NT2/D1 (cell line): ENCODE measurements at regions not wholly inside any gene's neighbourhood (a gene's known extent, or its start where the extent isn't known, plus 50 kb on each side); places are given as distances from the start of the nearest gene placed in this dataset.

ENCODE experiments used
- DNase-seq: peaks from one replicate; pipeline ENCODE4 v3.0.0-alpha.2; 2011; ENCODE audit warnings: low read depth, low spot score
- H3K27me3 ChIP-seq: 2 replicates; pipeline ENCODE4 v1.6.0; 2011; ENCODE audit warnings: mild to moderate bottlenecking; ENCODE audit not compliant: insufficient read length, insufficient read depth
- H3K36me3 ChIP-seq: 2 replicates; pipeline ENCODE4 v1.6.1; 2011; ENCODE audit warnings: mild to moderate bottlenecking, low read length, mixed read lengths; ENCODE audit not compliant: insufficient read depth, insufficient read length
- H3K4me1 ChIP-seq: 2 replicates; pipeline ENCODE4 v1.5.1; 2011; ENCODE audit not compliant: insufficient read depth, insufficient read length
- H3K4me3 ChIP-seq: 2 replicates; pipeline ENCODE4 v1.5.1; 2011; ENCODE audit warnings: low read depth; ENCODE audit not compliant: insufficient read length
- H3K9ac ChIP-seq: 2 replicates; pipeline ENCODE4 v1.6.0; 2011; ENCODE audit warnings: low read depth; ENCODE audit not compliant: insufficient read length
- H3K9me3 ChIP-seq: 2 replicates; pipeline ENCODE4 v1.5.1; 2011; ENCODE audit warnings: mild to moderate bottlenecking, low read length; ENCODE audit not compliant: insufficient read depth
- SUZ12 ChIP-seq: IDR thresholded peaks from 2 replicates; pipeline ENCODE4 v1.6.1; 2011; ENCODE audit not compliant: insufficient read length, insufficient read depth; ENCODE audit errors: extremely low read depth
- YY1 ChIP-seq: IDR thresholded peaks from 2 replicates; pipeline ENCODE4 v1.6.1; 2011; ENCODE audit not compliant: insufficient read length, insufficient read depth
- ZNF274 ChIP-seq: IDR thresholded peaks from 2 replicates; pipeline ENCODE4 v1.6.1; 2011; ENCODE audit warnings: mild to moderate bottlenecking, low read depth, low read length

DNA sequence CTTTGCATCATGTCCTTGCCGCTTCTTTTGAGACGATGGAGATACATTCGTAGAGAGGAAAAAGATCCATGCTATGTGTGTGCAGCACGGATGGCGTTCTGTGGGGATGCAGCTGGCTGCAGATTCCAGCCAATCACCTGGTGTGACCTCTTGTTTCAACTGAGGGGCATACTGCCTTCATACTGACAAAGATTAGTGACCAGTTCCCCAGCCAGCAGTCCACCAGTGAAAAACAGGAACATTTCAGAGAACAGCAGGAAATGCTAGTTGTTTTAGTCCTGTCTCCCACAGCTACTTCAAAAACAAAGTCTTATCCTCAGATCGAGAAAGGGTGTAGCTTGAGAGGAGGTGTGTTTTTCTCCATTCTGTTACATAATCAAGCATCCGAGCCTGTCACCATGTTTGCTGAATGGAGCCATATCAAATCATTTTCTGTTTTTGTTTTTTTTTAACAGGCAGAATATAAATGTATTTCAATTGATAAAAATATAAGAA is 255.7 kb upstream of the FMN2 start:
- TF ChIP-seq YY1 (no peak), SUZ12 (no peak), ZNF274 (no peak)
- no peaks in the 10 kb centered on the region for H3K27me3 ChIP-seq
- no peaks in the 10 kb centered on the region for H3K4me1 ChIP-seq
- H3K36me3 ChIP-seq = no peaks in the 10 kb centered on the region
- no peak for DNase-seq
- no peak overlapping the region for H3K4me3 ChIP-seq
- H3K9ac ChIP-seq = no peak overlapping the region
- no peaks in the 10 kb centered on the region for H3K9me3 ChIP-seq

DNA sequence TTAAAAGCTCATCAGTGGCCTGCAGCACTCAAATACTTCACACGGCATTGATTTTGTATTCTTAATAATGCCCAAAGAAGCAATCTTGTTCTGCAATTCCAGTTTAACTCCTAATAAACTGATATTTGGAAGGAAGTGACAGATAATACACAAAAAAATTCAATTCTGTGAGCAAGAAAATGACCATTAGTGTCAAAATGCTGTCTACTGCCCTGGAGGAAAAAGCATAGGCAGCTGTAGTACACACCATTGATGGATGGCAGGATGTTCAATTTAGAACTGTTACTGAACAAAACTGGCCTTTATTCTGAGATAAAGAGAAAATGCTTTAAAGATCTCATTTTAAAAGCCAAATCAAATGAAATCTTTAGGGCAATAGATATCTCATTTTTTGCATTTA is 251.3 kb upstream of the FMN2 start:
- Histone ChIP-seq H3K36me3 (no peaks in the 10 kb centered on the region), H3K9me3 (no peaks in the 10 kb centered on the region), H3K4me3 (no peak overlapping the region), H3K9ac (no peak overlapping the region), H3K4me1 (no peaks in the 10 kb centered on the region), H3K27me3 (no peaks in the 10 kb centered on the region)
- TF ChIP-seq ZNF274 (no peak), SUZ12 (no peak), YY1 (no peak)
- DNase-seq = no peak

DNA sequence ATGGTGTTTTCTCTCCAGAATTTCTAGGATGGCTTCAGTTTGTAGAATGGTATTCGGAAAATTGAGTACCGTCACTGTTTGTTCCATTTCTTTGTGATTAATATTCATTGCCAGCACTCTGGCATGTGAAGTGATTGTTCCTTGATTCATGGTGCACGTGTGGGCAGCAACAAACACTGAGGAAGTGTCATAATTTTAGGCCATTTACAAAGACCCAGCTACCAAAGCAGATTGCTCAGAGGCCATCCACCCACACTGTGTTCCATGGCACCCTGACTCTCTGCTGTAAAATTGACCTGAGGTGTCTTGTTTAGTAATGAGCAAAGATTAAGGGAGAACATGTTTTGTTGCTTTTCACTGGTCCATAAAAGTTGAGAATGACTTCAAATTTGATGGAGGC is 250.9 kb upstream of the FMN2 start:
- no peaks in the 10 kb centered on the region for H3K36me3 ChIP-seq
- no peaks in the 10 kb centered on the region for H3K9me3 ChIP-seq
- H3K4me3 ChIP-seq = no peak overlapping the region
- no peaks in the 10 kb centered on the region for H3K27me3 ChIP-seq
- no peak for DNase-seq
- no peak overlapping the region for H3K9ac ChIP-seq
- no peaks in the 10 kb centered on the region for H3K4me1 ChIP-seq
- TF ChIP-seq SUZ12 = no peak
- TF ChIP-seq ZNF274 = no peak
- no peak for TF ChIP-seq YY1

- no peaks in the 10 kb centered on the region for H3K27me3 ChIP-seq
- no peak for DNase-seq
- no peak for TF ChIP-seq ZNF274
- no peak for TF ChIP-seq SUZ12
- no peak for TF ChIP-seq YY1
- H3K36me3 ChIP-seq = no peaks in the 10 kb centered on the region
- H3K4me3 ChIP-seq = no peak overlapping the region
- H3K9ac ChIP-seq = no peak overlapping the region
- H3K4me1 ChIP-seq = no peaks in the 10 kb centered on the region
- H3K9me3 ChIP-seq = no peaks in the 10 kb centered on the region
These were observed 250.1 kb upstream of the FMN2 start for GRCh38 chr1:239841631-239842030.

DNA sequence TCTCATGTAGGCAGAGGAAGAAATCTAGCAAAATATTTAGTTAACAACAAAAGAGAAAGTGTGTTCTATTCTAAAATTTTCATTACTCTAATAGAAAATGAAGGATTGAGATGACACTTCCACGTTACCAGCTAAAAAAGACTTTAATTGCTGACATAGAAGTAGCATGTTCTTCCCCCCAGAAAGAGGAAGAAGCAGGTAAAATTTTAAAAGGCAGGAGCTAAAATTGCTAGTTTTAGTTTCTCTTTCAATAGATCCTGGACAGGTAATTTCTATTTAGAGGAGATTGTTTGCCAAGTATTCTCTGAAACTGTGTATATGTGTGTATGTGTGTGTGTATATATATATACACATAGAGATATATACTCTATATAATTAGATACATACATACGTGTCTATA is 248.1 kb upstream of the FMN2 start:
- H3K27me3 ChIP-seq = no peaks in the 10 kb centered on the region
- no peak overlapping the region for H3K4me3 ChIP-seq
- TF ChIP-seq YY1 (no peak), SUZ12 (no peak), ZNF274 (no peak)
- no peaks in the 10 kb centered on the region for H3K9me3 ChIP-seq
- no peaks in the 10 kb centered on the region for H3K36me3 ChIP-seq
- H3K4me1 ChIP-seq = no peaks in the 10 kb centered on the region
- H3K9ac ChIP-seq = no peak overlapping the region
- DNase-seq = no peak

DNA sequence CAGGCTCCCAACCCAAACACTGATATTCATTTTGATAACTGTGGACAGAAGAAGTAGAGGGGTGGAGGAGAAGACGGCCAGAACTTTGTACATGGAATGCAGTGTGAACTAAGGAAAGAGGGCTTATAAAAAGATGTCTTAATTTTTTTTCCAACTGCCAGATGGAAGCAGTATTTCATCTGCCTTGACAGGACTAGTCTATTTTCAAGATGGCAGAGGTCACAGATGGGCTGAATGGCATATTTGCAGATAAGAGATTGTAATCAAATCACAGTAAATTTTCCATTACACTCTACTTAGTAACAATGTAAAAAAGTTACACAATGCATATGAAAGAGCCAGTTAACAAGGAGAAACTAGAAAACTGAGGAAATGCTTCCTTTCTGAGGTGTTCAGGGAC is 246.8 kb upstream of the FMN2 start:
- H3K9me3 ChIP-seq = no peaks in the 10 kb centered on the region
- H3K9ac ChIP-seq = no peak overlapping the region
- H3K4me1 ChIP-seq = no peaks in the 10 kb centered on the region
- DNase-seq = no peak
- TF ChIP-seq ZNF274 = no peak
- TF ChIP-seq SUZ12 = no peak
- TF ChIP-seq YY1 = no peak
- H3K27me3 ChIP-seq = no peaks in the 10 kb centered on the region
- no peaks in the 10 kb centered on the region for H3K36me3 ChIP-seq
- H3K4me3 ChIP-seq = no peak overlapping the region

DNA sequence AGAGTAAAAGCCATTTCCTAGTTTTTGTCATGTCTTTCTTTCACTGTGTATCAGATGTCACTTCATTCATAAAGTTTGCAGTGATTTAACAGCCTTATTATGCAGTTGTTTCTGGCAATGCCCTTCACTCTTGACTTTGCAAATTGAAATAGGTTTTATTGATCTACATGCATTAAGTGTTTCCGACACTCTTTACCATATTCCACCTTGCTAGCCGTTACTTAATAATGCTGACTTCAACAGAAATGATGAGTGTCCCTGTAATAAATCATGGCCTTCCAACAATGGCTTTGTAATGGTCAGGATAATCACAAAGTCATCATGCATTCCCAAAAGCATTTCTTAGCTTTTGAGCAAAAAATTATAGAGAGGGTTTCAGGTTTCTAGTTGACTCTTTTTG is 236.8 kb upstream of the FMN2 start:
- H3K9ac ChIP-seq = no peak overlapping the region
- 0 out of 2 replicates have a peak, but pooled peaks cover 5% of the 10 kb centered on the region for H3K9me3 ChIP-seq
- H3K27me3 ChIP-seq = no peaks in the 10 kb centered on the region
- TF ChIP-seq SUZ12 = no peak
- TF ChIP-seq ZNF274 = no peak
- TF ChIP-seq YY1 = no peak
- H3K4me3 ChIP-seq = no peak overlapping the region
- no peaks in the 10 kb centered on the region for H3K4me1 ChIP-seq
- DNase-seq = no peak
- no peaks in the 10 kb centered on the region for H3K36me3 ChIP-seq

DNA sequence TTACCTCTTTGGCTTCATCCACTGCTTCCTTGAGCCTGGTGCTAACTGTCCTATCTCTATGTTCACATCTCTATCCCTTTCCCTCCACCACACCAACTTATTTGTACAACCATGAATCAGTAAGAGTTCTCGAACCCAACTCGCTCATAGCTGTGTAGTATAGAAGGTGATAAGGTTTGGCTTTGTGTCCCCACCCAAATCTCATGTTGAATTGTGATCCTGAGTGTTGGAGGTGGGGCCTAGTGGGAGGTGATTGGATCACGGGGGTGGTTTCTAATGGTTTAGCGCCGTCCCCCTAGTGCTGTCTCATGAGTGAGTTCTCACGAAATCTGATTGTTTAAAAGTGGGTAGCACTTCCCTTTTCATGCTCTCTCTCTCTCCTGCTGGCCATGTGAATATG is 235.6 kb upstream of the FMN2 start:
- DNase-seq = no peak
- Histone ChIP-seq H3K9me3 (0 out of 2 replicates have a peak, but pooled peaks cover 5% of the 10 kb centered on the region), H3K36me3 (no peaks in the 10 kb centered on the region), H3K9ac (no peak overlapping the region), H3K4me3 (no peak overlapping the region), H3K4me1 (no peaks in the 10 kb centered on the region), H3K27me3 (no peaks in the 10 kb centered on the region)
- TF ChIP-seq ZNF274 (no peak), YY1 (no peak), SUZ12 (no peak)
